Mucosa of descending colon (tissue), 3 donors: ENCODE measurements at regions not wholly inside any gene's neighbourhood (a gene's known extent, or its start where the extent isn't known, plus 50 kb on each side); places are given as distances from the start of the nearest gene placed in this dataset.
A peak's percentile ranks its signal among the peaks of the same experiment; 100 is the strongest.

Experiments
- ATAC-seq: fragments of 200-7000 bp; cut with Tn5 transposase; one replicate; pipeline ENCODE4 v1.9.1; 2020; ENCODE audit warnings: mild to moderate bottlenecking, moderate library complexity
- DNase-seq, 3 donors: peaks; one replicate each; pipeline ENCODE4 v3.0.0-alpha.2; 2020
- H3K36me3 ChIP-seq: fragments of 200-600 bp; one replicate; pipeline ENCODE4 v1.8.0; 2021; ENCODE audit warnings: low read depth, mild to moderate bottlenecking
- H3K4me1 ChIP-seq: fragments of 200-600 bp; one replicate; pipeline ENCODE4 v1.8.0; 2021; ENCODE audit warnings: low read depth, mild to moderate bottlenecking
- H3K4me3 ChIP-seq: fragments of 200-600 bp; one replicate; pipeline ENCODE4 v1.8.0; 2021; ENCODE audit warnings: mild to moderate bottlenecking
- H3K9me3 ChIP-seq: fragments of 200-600 bp; one replicate; pipeline ENCODE4 v1.8.0; 2021; ENCODE audit warnings: mild to moderate bottlenecking
- CTCF ChIP-seq: fragments of 200-600 bp; IDR thresholded peaks from one replicate; pipeline ENCODE4 v1.8.0; 2022; ENCODE audit warnings: antibody characterized with exemption, mild to moderate bottlenecking
- intact Hi-C, 2 donors: fragments of 100-400 bp; cut with DNase I in 1 of 2; cut with micrococcal nuclease in 1 of 2; formaldehyde crosslinking; loops; one replicate each; pipeline versions ENCODE4 v1.11.0 to v1.11.1; 2022; cut with DNase I, micrococcal nuclease
- donor health status: DM: no; HTN: no; CAD: no; lungs with moderate emphysema.
- donor health status: DM: no; HTN: no; CAD: no.
- donor health status: DM: no; HTN: yes; CAD: no.

GRCh38 chr10:81036257-81036656, 498.6 kb downstream of the SH2D4B start:
- no peak overlapping the region for H3K4me3 ChIP-seq
- intact Hi-C loops, result no loop called here
- DNase-seq (no peak), ATAC-seq (no peak)
- no peaks in the 10 kb centered on the region for H3K9me3 ChIP-seq
- H3K4me1 ChIP-seq, result peaks cover 10% of the 10 kb centered on the region
- no peak for TF ChIP-seq CTCF
- no peaks in the 10 kb centered on the region for H3K36me3 ChIP-seq

- TF ChIP-seq CTCF, result no peak
- peaks cover 26% of the 10 kb centered on the region for H3K4me1 ChIP-seq
- no peaks in the 10 kb centered on the region for H3K36me3 ChIP-seq
- no peaks in the 10 kb centered on the region for H3K9me3 ChIP-seq
- no peak overlapping the region for H3K4me3 ChIP-seq
- DNase-seq, result no peak
- no peak for ATAC-seq
- intact Hi-C loops, result no loop called here
These were observed 502.3 kb downstream of the SH2D4B start for GRCh38 chr10:81040031-81040430.

- peak; percentile 98 for ATAC-seq
- intact Hi-C loops, result no loop called here
These were observed 503.2 kb downstream of the SH2D4B start for GRCh38 chr10:81040940-81041339.

GRCh38 chr10:81042647-81043046, 504.9 kb downstream of the SH2D4B start:
- no peak overlapping the region for H3K4me3 ChIP-seq
- H3K4me1 ChIP-seq, result peaks cover 26% of the 10 kb centered on the region
- intact Hi-C loops, result no loop called here
- no peak for TF ChIP-seq CTCF
- H3K9me3 ChIP-seq, result no peaks in the 10 kb centered on the region
- DNase-seq, result no peak
- no peak for ATAC-seq
- no peaks in the 10 kb centered on the region for H3K36me3 ChIP-seq

More at GRCh38 chr10:81040940-81041339, 503.2 kb downstream of the SH2D4B start:
- TF ChIP-seq CTCF, result no peak
- H3K4me1 ChIP-seq, result peaks cover 26% of the 10 kb centered on the region
- no peaks in the 10 kb centered on the region for H3K36me3 ChIP-seq
- H3K4me3 ChIP-seq, result no peak overlapping the region
- peak in 1 of 3 donors; percentile 21 for DNase-seq
- H3K9me3 ChIP-seq, result no peaks in the 10 kb centered on the region

- H3K4me1 ChIP-seq, result no peaks in the 10 kb centered on the region
- intact Hi-C loops, result no loop called here
- H3K9me3 ChIP-seq, result no peaks in the 10 kb centered on the region
- no peak overlapping the region for H3K4me3 ChIP-seq
- no peak for DNase-seq
- no peak for TF ChIP-seq CTCF
- ATAC-seq, result no peak
- H3K36me3 ChIP-seq, result no peaks in the 10 kb centered on the region
These were observed 527.8 kb downstream of the SH2D4B start for GRCh38 chr10:81065474-81065873.

GRCh38 chr10:81068460-81068859, 530.8 kb downstream of the SH2D4B start:
- no peaks in the 10 kb centered on the region for H3K4me1 ChIP-seq
- intact Hi-C loops, result no loop called here
- no peak for TF ChIP-seq CTCF
- ATAC-seq (no peak), DNase-seq (no peak)
- H3K4me3 ChIP-seq, result no peak overlapping the region
- no peaks in the 10 kb centered on the region for H3K36me3 ChIP-seq
- H3K9me3 ChIP-seq, result no peaks in the 10 kb centered on the region
